H9 (cell line): ENCODE measurements at regions not wholly inside any gene's neighbourhood (a gene's known extent, or its start where the extent isn't known, plus 50 kb on each side); places are given as distances from the start of the nearest gene placed in this dataset.

Source experiments
- DNase-seq: peaks from one replicate; pipeline ENCODE4 v3.0.0-alpha.2; 2017
- H2AFZ ChIP-seq: one replicate; pipeline ENCODE4 v1.6.1; 2013; ENCODE audit warnings: mild to moderate bottlenecking, low read length, control low read depth, moderate library complexity
- H2AK5ac ChIP-seq: 2 replicates; pipeline ENCODE4 v1.6.1; 2013; ENCODE audit warnings: low read length, control low read depth, mixed read lengths; ENCODE audit not compliant: insufficient read length
- H2BK120ac ChIP-seq: one replicate; pipeline ENCODE4 v1.6.1; 2013; ENCODE audit warnings: low read depth, mild to moderate bottlenecking, low read length, control low read depth, inconsistent platforms; ENCODE audit not compliant: poor library complexity, severe bottlenecking
- H2BK12ac ChIP-seq: 2 replicates; pipeline ENCODE4 v1.6.1; 2013; ENCODE audit warnings: low read length, control low read depth, mixed read lengths, low read depth; ENCODE audit not compliant: insufficient read length
- H2BK15ac ChIP-seq: 2 replicates; pipeline ENCODE4 v1.6.1; 2013; ENCODE audit warnings: low read depth, low read length, control low read depth
- H2BK20ac ChIP-seq: one replicate; pipeline ENCODE4 v1.6.1; 2013; ENCODE audit warnings: low read depth, mild to moderate bottlenecking, low read length, control low read depth, inconsistent platforms; ENCODE audit not compliant: poor library complexity, severe bottlenecking
- H2BK5ac ChIP-seq: 2 replicates; pipeline ENCODE4 v1.6.1; 2013; ENCODE audit warnings: low read length, control low read depth, mixed read lengths; ENCODE audit not compliant: insufficient read length
- H3K14ac ChIP-seq: 2 replicates; pipeline ENCODE4 v1.6.1; 2013; ENCODE audit warnings: low read length, control low read depth; ENCODE audit not compliant: insufficient read depth
- H3K18ac ChIP-seq: 2 replicates; pipeline ENCODE4 v1.6.1; 2013; ENCODE audit warnings: low read depth, mild to moderate bottlenecking, mixed read lengths, low read length, control low read depth; ENCODE audit not compliant: insufficient read length
- H3K23ac ChIP-seq: 2 replicates; pipeline ENCODE4 v1.6.1; 2013; ENCODE audit warnings: low read length, control low read depth, mixed read lengths, low read depth; ENCODE audit not compliant: insufficient read length
- H3K23me2 ChIP-seq: 2 replicates; pipeline ENCODE4 v1.6.1; 2013; ENCODE audit warnings: low read depth, mild to moderate bottlenecking, mixed read lengths, low read length, control low read depth; ENCODE audit not compliant: insufficient read length, poor library complexity, severe bottlenecking
- H3K27ac ChIP-seq: 2 replicates; pipeline ENCODE4 v1.5.1; 2013; ENCODE audit warnings: low read length, control low read depth, mixed read lengths, low read depth; ENCODE audit not compliant: insufficient read length
- H3K27me3 ChIP-seq: 2 replicates; pipeline ENCODE4 v1.6.1; 2013; ENCODE audit warnings: low read length, control low read depth, inconsistent platforms; ENCODE audit not compliant: insufficient read depth
- H3K4ac ChIP-seq: 2 replicates; pipeline ENCODE4 v1.6.1; 2013; ENCODE audit warnings: low read depth, mild to moderate bottlenecking, control low read depth, inconsistent platforms, low read length, moderate library complexity
- H3K4me1 ChIP-seq: 2 replicates; pipeline ENCODE4 v1.6.1; 2013; ENCODE audit warnings: low read length, control low read depth, inconsistent platforms; ENCODE audit not compliant: insufficient read depth
- H3K4me2 ChIP-seq: 2 replicates; pipeline ENCODE4 v1.6.1; 2013; ENCODE audit warnings: low read length, control low read depth, mixed read lengths; ENCODE audit not compliant: insufficient read length, insufficient read depth
- H3K56ac ChIP-seq: 2 replicates; pipeline ENCODE4 v1.6.1; 2013; ENCODE audit warnings: low read depth, mild to moderate bottlenecking, mixed read lengths, low read length, control low read depth; ENCODE audit not compliant: insufficient read length
- H3K79me1 ChIP-seq: 2 replicates; pipeline ENCODE4 v1.6.1; 2013; ENCODE audit warnings: low read depth, mild to moderate bottlenecking, moderate library complexity, low read length, control low read depth, inconsistent platforms; ENCODE audit not compliant: insufficient read depth, poor library complexity, severe bottlenecking
- H3K79me2 ChIP-seq: 2 replicates; pipeline ENCODE4 v1.6.1; 2013; ENCODE audit warnings: low read length, control low read depth, inconsistent platforms; ENCODE audit not compliant: insufficient read depth
- H3K9ac ChIP-seq: 2 replicates; pipeline ENCODE4 v1.6.1; 2013; ENCODE audit warnings: low read length, control low read depth, mixed read lengths; ENCODE audit not compliant: insufficient read length; ENCODE audit errors: extremely low read depth
- H3K9me3 ChIP-seq: one replicate; pipeline ENCODE4 v1.6.1; 2013; ENCODE audit warnings: low read depth, low read length, inconsistent platforms; ENCODE audit not compliant: control insufficient read depth
- H3T11ph ChIP-seq: one replicate; pipeline ENCODE4 v1.6.1; 2013; ENCODE audit warnings: mild to moderate bottlenecking, low read length, control low read depth, inconsistent platforms
- H4K20me1 ChIP-seq: one replicate; pipeline ENCODE4 v1.6.1; 2013; ENCODE audit not compliant: control insufficient read depth, insufficient read length, insufficient read depth
- H4K5ac ChIP-seq: 2 replicates; pipeline ENCODE4 v1.6.1; 2013; ENCODE audit warnings: low read depth, mild to moderate bottlenecking, mixed read lengths, low read length, control low read depth; ENCODE audit not compliant: insufficient read length
- H4K8ac ChIP-seq: replicated peaks from 2 replicates; pipeline ENCODE4 v1.6.1; 2013; ENCODE audit warnings: low read length, control low read depth, mixed read lengths, low read depth; ENCODE audit not compliant: insufficient read length
- H4K91ac ChIP-seq: 2 replicates; pipeline ENCODE4 v1.6.1; 2013; ENCODE audit warnings: low read depth, mild to moderate bottlenecking, moderate library complexity, mixed read lengths, low read length, control low read depth; ENCODE audit not compliant: insufficient read length
- H3K27ac Mint-ChIP-seq, 3 experiments: 2 replicates in 2 of 3; 3 replicates in 1 of 3; pipeline ENCODE4 v1.8.0; 2020 to 2021; ENCODE audit warnings: mixed read lengths in 3 of 3, mild to moderate bottlenecking in 1 of 3, moderate library complexity in 1 of 3
- H3K27me3 Mint-ChIP-seq: 2 replicates; pipeline ENCODE4 v1.8.0; 2021; ENCODE audit warnings: low read depth, mild to moderate bottlenecking, moderate library complexity, mixed read lengths
- H3K36me3 Mint-ChIP-seq, 3 experiments: 2 replicates in 2 of 3; 3 replicates in 1 of 3; pipeline ENCODE4 v1.8.0; 2020 to 2021; ENCODE audit warnings: low read depth in 3 of 3, mixed read lengths in 3 of 3; ENCODE audit not compliant: insufficient read depth in 1 of 3
- H3K4me1 Mint-ChIP-seq, 2 experiments: 2 replicates each; pipeline ENCODE4 v1.8.0; 2020; ENCODE audit warnings: mixed read lengths in 2 of 2
- H3K4me3 Mint-ChIP-seq, 2 experiments: 2 replicates in 1 of 2; 3 replicates in 1 of 2; pipeline ENCODE4 v1.8.0; 2020 to 2021; ENCODE audit warnings: mild to moderate bottlenecking in 2 of 2, mixed read lengths in 2 of 2, moderate library complexity in 1 of 2
- H3K9me3 Mint-ChIP-seq, 2 experiments: 2 replicates in 1 of 2; 3 replicates in 1 of 2; pipeline ENCODE4 v1.8.0; 2020; ENCODE audit warnings: mild to moderate bottlenecking in 2 of 2, mixed read lengths in 2 of 2, moderate library complexity in 1 of 2
- CTCF ChIP-seq: fragments of 200-600 bp; sonication (generic); conservative IDR thresholded peaks from 3 replicates; pipeline ENCODE4 v1.8.0; 2021; ENCODE audit warnings: antibody characterized with exemption, mild to moderate bottlenecking
- WGBS: extraction: QIAGEN DNeasy Blood & Tissue Kit; methylation state at CpG from one replicate; pipeline ENCODE4 v1.1.7; 2013; ENCODE audit warnings: missing lambda C conversion rate, low lambda C conversion rate, mixed read lengths; ENCODE audit not compliant: insufficient read length; ENCODE audit errors: extremely low coverage; 5-methylcytosine and 5-hydroxymethylcytosine counted together

GRCh38 chr4:95729596-95729995 is 110.3 kb upstream of the PDHA2 start:
- peak; percentile 53 for DNase-seq
- peak overlapping the region in 1 of 2 experiments; percentile 25; a peak in 2 of 5 replicates for H3K4me3 Mint-ChIP-seq
- Histone ChIP-seq H3K4ac (no peak overlapping the region), H4K8ac (no peak overlapping the region), H2BK15ac (no peak overlapping the region), H4K91ac (no peak overlapping the region), H2BK5ac (no peak overlapping the region), H2BK120ac (no peak overlapping the region), H3K14ac (no peak overlapping the region), H3K18ac (no peak overlapping the region), H4K20me1 (no peaks in the 10 kb centered on the region), H2AK5ac (no peak overlapping the region), H3K79me2 (no peaks in the 10 kb centered on the region), H3K79me1 (no peaks in the 10 kb centered on the region), H3K23me2 (no peaks in the 10 kb centered on the region), H4K5ac (no peak overlapping the region), H3K56ac (no peak overlapping the region), H3K27ac (no peak overlapping the region), H3K9me3 (no peaks in the 10 kb centered on the region), H3T11ph (no peak overlapping the region), H3K23ac (no peak overlapping the region), H3K4me1 (peaks cover 7% of the 10 kb centered on the region; the same call in 1 of the 2 replicates), H3K4me2 (peak overlapping the region; percentile 16), H3K9ac (no peak overlapping the region), H2AFZ (peak overlapping the region; percentile 69), H2BK12ac (no peak overlapping the region), H3K27me3 (no peaks in the 10 kb centered on the region), H2BK20ac (peak overlapping the region; percentile 49)
- peaks cover 0 to 2% (median 0%) of the 10 kb centered on the region in 3 experiments; a peak in 2 of 7 replicates for H3K36me3 Mint-ChIP-seq
- TF ChIP-seq CTCF = no peak
- peaks cover 15 to 20% of the 10 kb centered on the region in 2 experiments for H3K4me1 Mint-ChIP-seq
- H3K27ac Mint-ChIP-seq = peak overlapping the region in 2 of 3 experiments; percentile 2 to 72; a peak in 3 of 7 replicates
- H3K9me3 Mint-ChIP-seq = no peaks in the 10 kb centered on the region; a peak in 2 of 5 replicates
- no peaks in the 10 kb centered on the region for H3K27me3 Mint-ChIP-seq
- WGBS = no CpG with 5 or more reads among the region's 9 CpGs
